ENCODE measurements at regions not wholly inside any gene's neighbourhood (a gene's known extent, or its start where the extent isn't known, plus 50 kb on each side); places are given as distances from the start of the nearest gene placed in this dataset.

GRCh38 chr5:52702877-52703276 is 84.8 kb upstream of the ITGA1 start:
- no peaks in the 10 kb centered on the region for H4K20me1 ChIP-seq (replicated peaks in 1 of 2; ENCODE audit: control insufficient read depth in 1 of 2, insufficient read depth in 2 of 2, low read length in 2 of 2)
- no peaks in the 10 kb centered on the region for H3K79me2 ChIP-seq (ENCODE audit: control insufficient read depth in 1 of 2, insufficient read depth in 2 of 2, low read length in 2 of 2)
- ChIA-PET CTCF (ENCODE audit: partially characterized antibody) (interaction anchor here (1.2 kb wide), 1 partner anchor 10 kb away, joined by 5 read pairs; no protein-coding TSS in a partner anchor), POLR2A (ENCODE audit: partially characterized antibody) (no interaction called here)
- H3K9me3 ChIP-seq (ENCODE audit: insufficient read depth in 2 of 2, low read depth in 1 of 2, low read length in 1 of 2): no peaks in the 10 kb centered on the region
- no peak overlapping the region for H2BK20ac ChIP-seq (ENCODE audit: low read length)
- no peak overlapping the region for H4K91ac ChIP-seq (replicated peaks; ENCODE audit: insufficient read length, low read length)
- H3K79me1 ChIP-seq (ENCODE audit: low read depth, low read length): no peaks in the 10 kb centered on the region
- no peak overlapping the region for H2AK5ac ChIP-seq (ENCODE audit: low read depth, low read length)
- no peak overlapping the region for H3K4me2 ChIP-seq (ENCODE audit: insufficient read depth in 1 of 2, low read depth in 2 of 2, low read length in 2 of 2)
- H3K23ac ChIP-seq (ENCODE audit: insufficient read length): no peak overlapping the region
- H2BK120ac ChIP-seq (replicated peaks; ENCODE audit: low read depth, low read length): no peak overlapping the region
- FAIRE-seq (no peak), DNase-seq (ENCODE audit: low read depth in 1 of 2, low spot score in 2 of 2) (no peak)
- no peak overlapping the region for H2BK5ac ChIP-seq (ENCODE audit: low read depth, low read length)
- H4K5ac ChIP-seq (ENCODE audit: insufficient read length, low read depth, low read length): no peak overlapping the region
- WGBS, 2 experiments (ENCODE audit: extremely low coverage in 1 of 2, insufficient coverage in 1 of 2, insufficient read length in 1 of 2, insufficient replicate concordance in 2 of 2, low coverage in 1 of 2, low lambda C conversion rate in 2 of 2, missing lambda C conversion rate in 1 of 2): 84% methylated on average over 2 of the region's 2 CpGs; no CpG with 5 or more reads in 1 of the 2 experiments
- H3K9ac ChIP-seq (replicated peaks in 1 of 4; ENCODE audit: extremely low read depth in 1 of 4, low read depth in 3 of 4, low read length in 3 of 4): no peak overlapping the region
- no peaks in the 10 kb centered on the region for H3K36me3 ChIP-seq (ENCODE audit: control insufficient read depth in 2 of 4, insufficient read depth in 4 of 4, low read length in 3 of 4)
- no peaks in the 10 kb centered on the region for H3K23me2 ChIP-seq (ENCODE audit: low read depth, low read length)
- H3K27ac ChIP-seq (ENCODE audit: low read depth, low read length): no peak overlapping the region
- H3K14ac ChIP-seq (ENCODE audit: insufficient read length): no peak overlapping the region
- no peak overlapping the region for H2BK12ac ChIP-seq (ENCODE audit: low read depth, low read length)
- 0 out of 2 replicates have a peak overlapping the region, but pooled peaks have one; percentile 17 for H2AFZ ChIP-seq (ENCODE audit: low read length)
- H3K4me1 ChIP-seq (replicated peaks in 1 of 4; ENCODE audit: control insufficient read depth in 3 of 4, insufficient read depth in 4 of 4, low read length in 3 of 4): no peaks in the 10 kb centered on the region
- no peak overlapping the region for H2BK15ac ChIP-seq (ENCODE audit: low read length)
- H3K4me3 ChIP-seq (ENCODE audit: extremely low read depth in 1 of 4, insufficient read depth in 2 of 4, low read depth in 3 of 4, low read length in 4 of 4): no peak overlapping the region
- no peaks in the 10 kb centered on the region for H3K27me3 ChIP-seq (replicated peaks in 1 of 4; ENCODE audit: control insufficient read depth in 3 of 4, extremely low read depth in 1 of 4, insufficient read depth in 3 of 4, low read length in 3 of 4)
- H3K56ac ChIP-seq (replicated peaks; ENCODE audit: insufficient read length, low read depth, low read length): no peak overlapping the region
- H3K4ac ChIP-seq (replicated peaks; ENCODE audit: insufficient read length, low read depth, low read length): no peak overlapping the region
- H4K8ac ChIP-seq (ENCODE audit: extremely low read depth, insufficient read depth, low read length): no peak overlapping the region
- H3K18ac ChIP-seq (ENCODE audit: extremely low read depth, low read length): no peak overlapping the region
- TF ChIP-seq SRF (IDR thresholded peaks at IDR 0.05; ENCODE audit: low read depth, low read length): no peak
- no peak for TF ChIP-seq RAD21 (IDR thresholded peaks at IDR 0.05 in 1 of 2, conservative IDR thresholded peaks at IDR 0.05 in 1 of 2; ENCODE audit: low read depth in 2 of 2, low read length in 2 of 2)

All from H1 (cell line).